Hematopoietic multipotent progenitor cell treated with erythropoietin and hydrocortisone succinate and interleukin-3 and kit ligand, for 6 days (in vitro differentiated cells): ENCODE measurements at regions not wholly inside any gene's neighbourhood (a gene's known extent, or its start where the extent isn't known, plus 50 kb on each side); places are given as distances from the start of the nearest gene placed in this dataset.

Source experiments
- DNase-seq: peaks from one replicate; pipeline ENCODE4 v3.0.0-alpha.2; 2015

DNA sequence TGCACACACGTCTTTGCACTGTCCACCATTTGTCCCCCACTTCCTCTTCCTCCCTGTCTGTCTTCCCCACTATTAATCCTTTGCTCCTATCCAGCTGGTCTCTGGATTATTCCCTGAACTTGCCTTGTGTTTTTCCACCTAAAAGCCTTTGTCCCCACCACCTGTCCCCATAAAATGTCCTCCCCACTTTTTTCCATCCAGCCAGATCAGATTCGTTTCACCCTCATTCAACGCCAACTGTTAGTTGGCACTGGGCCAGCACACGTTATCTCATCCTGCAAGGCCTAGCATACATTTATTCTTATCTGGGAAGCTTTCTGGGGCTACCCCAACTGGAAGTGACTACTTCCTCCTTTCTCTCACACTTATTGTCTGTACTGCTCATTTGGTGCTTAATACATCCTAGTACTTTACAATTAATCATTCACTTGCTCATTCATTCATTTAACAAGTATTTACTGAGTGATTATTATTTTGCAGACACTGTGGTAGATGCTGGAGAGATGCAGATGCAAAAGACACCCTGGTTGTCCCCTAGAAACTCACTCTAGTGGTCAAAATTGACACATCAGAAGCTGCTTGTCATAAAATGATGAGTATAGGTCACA is 96.2 kb downstream of the RASSF10 start:
- DNase-seq, result peak; percentile 90

GRCh38 chr11:13107544-13108044 is 98.5 kb downstream of the RASSF10 start:
- no peak for DNase-seq

GRCh38 chr11:13108416-13108815 is 99.3 kb downstream of the RASSF10 start:
- DNase-seq, result no peak

- no peak for DNase-seq
Measured at GRCh38 chr11:13109616-13110015, 100.5 kb downstream of the RASSF10 start.

- no peak for DNase-seq
Measured at GRCh38 chr11:13110145-13110544, 101.0 kb downstream of the RASSF10 start.

- no peak for DNase-seq
Measured at GRCh38 chr11:13110929-13111812, 102.1 kb downstream of the RASSF10 start.

- DNase-seq, result no peak
Measured at GRCh38 chr11:13111813-13112130, 102.7 kb downstream of the RASSF10 start.

DNA sequence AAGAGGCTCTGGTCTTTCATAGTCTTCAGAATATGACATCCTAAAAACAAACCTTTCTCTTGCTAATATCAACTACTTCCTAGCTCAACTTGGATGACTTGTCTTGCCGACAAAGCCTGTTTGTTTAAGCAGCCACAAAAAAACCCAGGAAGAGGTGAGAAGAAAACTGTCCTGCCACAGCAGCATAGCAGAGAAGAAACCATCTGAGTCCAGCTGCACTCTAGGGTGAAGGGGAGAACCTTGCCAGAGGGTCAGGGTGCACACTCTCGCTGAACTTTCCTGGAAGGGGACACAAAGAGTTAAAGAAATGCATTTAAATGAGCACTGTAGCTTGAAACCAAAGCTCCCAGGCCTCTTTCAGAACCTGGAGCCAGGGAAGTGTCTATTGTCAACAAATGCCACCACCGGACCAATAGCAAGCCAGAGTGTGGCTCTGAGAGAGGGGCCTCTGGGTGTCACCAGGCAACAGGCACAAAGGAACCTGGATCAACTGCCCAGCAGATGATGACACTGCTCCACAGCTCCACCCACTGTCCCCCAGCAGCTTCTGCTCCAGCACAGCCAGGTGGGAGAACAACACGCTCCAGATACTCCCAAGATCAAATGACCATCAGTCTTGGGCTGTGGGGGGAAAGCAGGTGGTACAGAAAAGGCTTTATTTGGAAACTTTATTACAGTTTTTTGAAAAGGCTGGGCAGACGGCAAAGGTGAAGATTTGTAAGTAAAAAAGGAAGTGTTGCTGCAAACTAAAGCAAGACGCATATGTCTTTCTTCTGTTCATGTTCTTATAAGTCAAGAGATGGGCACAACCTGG is 105.7 kb downstream of the RASSF10 start:
- peak; percentile 40 for DNase-seq

DNA sequence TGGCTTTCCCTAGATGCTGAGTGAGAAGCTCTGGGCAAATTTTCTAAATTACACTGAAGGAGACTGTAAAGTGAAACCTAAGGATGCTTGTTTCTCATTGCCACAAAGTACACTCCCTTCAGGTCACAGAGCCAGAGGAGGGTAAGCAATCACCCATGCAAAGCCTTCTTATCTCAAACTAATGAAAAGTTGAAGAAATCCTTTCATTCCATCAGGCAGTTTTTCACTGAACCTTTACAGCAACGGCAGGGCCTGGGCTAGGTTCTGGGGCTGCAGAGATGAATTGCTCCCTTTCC is 106.2 kb downstream of the RASSF10 start:
- DNase-seq, result no peak

DNA sequence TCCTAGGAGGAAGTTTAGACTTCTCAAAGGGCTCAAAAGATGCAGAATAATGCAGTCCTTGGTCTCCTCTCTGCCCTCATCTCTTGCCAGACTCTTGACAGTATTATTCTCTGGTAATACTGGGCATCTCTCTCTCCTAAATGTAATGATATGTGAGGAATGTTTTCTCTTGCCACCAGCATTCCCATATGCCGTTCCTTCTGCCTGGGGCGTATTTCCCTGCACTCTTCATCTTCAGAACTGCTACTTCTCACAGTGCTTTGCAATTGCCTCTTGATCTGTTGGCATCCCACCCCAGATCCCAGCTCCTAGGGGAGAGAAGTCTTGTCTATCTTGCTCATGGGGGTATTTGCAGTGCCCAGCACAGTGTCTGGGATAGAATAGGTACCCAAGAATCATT is 107.4 kb downstream of the RASSF10 start:
- no peak for DNase-seq

DNA sequence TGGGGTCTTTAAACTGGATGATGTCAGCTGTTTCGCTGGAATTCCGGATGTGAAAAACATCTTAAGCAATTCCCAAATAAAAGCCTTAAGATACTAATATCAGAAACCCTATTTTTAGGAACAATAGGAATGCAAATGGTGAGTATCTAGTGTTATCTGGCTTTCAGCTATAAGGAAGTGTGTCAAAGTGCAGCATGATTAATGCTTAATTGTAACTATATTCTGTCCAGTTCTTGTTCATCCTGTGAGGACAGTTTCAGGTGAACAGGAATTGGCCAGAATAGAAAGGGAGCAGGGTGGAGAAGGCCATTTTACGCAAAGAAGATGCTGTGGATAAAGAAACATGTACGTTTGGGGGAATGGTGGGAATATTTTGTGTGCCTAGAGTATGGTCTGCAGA is 108.2 kb downstream of the RASSF10 start:
- no peak for DNase-seq

DNA sequence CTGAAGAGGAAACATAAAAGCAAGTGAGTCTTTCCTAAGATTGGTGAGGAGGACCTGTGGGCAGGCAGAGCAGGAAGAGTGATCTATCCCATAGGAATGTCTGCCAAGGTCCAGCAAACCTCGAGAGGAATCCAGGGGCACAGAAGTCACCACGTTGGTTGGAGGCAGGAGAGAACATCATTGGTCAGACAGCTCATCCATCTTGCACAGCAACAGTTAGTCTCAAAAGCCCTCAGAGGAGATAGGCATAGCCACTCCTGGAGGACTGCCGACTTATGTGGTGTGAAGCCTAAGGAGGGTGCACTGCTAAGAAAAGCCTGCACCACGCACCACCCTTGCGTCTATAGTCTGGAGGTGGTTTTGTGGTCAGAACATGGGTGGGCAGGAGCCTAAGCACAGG is 109.1 kb downstream of the RASSF10 start:
- no peak for DNase-seq

GRCh38 chr11:13118650-13119049 is 109.5 kb downstream of the RASSF10 start:
- no peak for DNase-seq

GRCh38 chr11:13119361-13119760 is 110.2 kb downstream of the RASSF10 start:
- DNase-seq, result no peak

DNA sequence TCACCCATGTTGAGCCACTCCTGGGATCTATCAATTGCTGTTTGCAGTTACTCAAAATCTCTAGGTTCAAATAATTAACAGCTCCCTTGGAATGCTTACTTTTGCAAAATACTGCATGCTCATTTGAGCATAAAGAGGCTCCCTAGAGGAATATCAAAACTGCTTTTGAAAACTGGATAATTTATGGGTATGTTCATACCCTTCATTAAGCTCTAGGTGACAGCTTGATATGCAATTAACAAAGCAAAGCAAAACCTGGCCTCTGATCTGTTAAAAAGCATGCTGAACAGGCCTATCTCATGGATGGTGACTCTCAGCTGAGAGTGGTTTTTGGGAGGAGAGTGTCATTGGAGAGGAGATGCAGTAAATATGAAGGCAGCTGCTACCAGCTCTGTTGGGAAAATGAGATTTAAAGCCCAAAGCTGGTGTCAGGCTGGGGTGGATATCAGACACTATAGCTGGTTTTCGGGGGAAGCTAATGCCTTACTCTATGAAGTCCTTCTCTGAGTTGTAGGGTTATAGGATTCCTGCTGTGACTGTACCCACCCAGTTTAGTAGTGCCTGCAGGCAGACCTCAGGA is 110.9 kb downstream of the RASSF10 start:
- DNase-seq, result no peak

- DNase-seq, result no peak
Measured at GRCh38 chr11:13120691-13121090, 111.6 kb downstream of the RASSF10 start.

GRCh38 chr11:13126430-13126829 is 117.3 kb downstream of the RASSF10 start:
- DNase-seq, result no peak

DNA sequence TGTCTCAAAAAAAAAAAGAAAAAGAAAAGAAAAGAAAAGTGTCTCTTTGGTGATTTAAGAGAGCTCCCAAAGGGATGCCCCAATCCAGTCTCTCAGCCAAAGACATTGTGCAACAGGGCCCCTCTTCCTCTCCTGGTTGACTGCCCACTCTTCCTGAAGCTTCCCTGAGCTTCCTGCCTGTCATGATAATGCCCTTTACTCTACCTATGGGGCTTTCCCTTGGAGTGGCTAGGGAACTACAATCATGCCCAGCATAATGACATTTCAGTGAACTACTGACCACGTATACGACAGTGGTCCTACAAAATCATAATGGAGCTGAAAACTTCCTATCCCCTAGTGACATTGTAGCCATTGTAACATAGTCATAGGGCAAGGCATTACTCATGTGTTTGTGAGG is 118.0 kb downstream of the RASSF10 start:
- no peak for DNase-seq

DNA sequence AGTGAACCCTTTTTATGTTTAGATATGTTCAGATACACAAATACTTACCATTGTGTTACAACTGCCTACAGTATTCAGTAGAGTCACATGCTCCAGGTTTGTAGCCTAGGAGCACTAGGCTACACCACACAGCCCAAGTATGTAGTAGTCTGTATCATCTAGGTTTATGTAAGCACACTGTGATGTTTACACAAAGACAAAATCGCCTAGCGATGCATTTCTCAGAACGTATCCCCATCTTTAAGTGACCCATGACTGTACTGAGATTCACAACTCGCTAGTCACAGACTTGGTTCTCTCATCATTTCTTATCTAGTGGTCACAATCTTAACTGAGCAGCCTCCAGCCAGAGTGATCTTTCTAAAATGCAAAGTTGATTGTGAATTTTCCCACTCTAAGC is 119.2 kb downstream of the RASSF10 start:
- no peak for DNase-seq

DNA sequence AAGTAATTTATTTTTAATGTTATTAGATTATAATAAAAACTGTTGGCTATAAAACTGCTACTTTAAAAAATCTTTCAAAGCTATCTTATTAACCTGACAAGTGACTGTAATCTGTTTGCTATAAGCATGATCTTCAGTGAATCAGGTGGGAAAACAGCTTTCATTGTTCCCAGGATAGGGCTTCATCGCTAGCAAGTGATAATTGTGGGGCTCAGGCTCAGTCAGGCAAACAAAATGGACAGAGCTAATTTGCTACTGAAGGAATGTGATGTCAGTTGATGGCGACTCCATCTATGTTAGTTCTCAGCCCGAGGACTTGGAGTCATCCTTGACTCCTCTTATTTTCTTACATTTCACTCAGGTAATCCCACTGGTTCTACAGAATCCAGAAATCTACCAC is 125.0 kb downstream of the RASSF10 start:
- no peak for DNase-seq

DNA sequence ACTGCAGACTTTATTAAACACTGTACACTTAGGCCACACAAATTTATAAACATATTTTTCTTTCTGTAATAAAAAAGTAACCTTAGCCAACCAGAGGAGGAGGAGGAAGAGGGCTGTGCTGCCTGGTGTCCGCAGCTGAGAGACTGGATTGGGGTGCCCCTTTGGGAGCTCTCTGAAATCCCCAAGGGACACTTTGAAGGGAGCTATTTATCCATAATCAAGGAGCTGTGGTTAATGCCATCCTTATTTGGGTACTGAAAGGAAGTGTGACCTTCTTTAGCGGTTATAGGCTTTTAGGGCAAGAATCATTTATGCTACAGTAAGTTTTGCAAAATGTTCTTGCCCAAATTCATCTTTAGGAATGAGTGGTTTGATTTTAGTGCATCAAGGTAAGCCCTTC is 125.8 kb downstream of the RASSF10 start:
- DNase-seq, result no peak

- no peak for DNase-seq
Measured at GRCh38 chr11:13135385-13136271, 126.5 kb downstream of the RASSF10 start.

GRCh38 chr11:13136272-13136596 is 127.1 kb downstream of the RASSF10 start:
- DNase-seq, result no peak
